ENCODE measurements at regions not wholly inside any gene's neighbourhood (a gene's known extent, or its start where the extent isn't known, plus 50 kb on each side); places are given as distances from the start of the nearest gene placed in this dataset.
A peak's percentile ranks its signal among the peaks of the same experiment; 100 is the strongest.
"Not testable (repeated sequence)": the region's sequence is repeated elsewhere in the genome, so short reads cannot be mapped to it uniquely, and the experiment has no call there.

GRCh38 chr1:144516172-144516571 is 54.7 kb upstream of the NBPF15 start:
- DNase-seq (ENCODE audit: low read depth in 2 of 2), result not testable (repeated sequence)

DNA sequence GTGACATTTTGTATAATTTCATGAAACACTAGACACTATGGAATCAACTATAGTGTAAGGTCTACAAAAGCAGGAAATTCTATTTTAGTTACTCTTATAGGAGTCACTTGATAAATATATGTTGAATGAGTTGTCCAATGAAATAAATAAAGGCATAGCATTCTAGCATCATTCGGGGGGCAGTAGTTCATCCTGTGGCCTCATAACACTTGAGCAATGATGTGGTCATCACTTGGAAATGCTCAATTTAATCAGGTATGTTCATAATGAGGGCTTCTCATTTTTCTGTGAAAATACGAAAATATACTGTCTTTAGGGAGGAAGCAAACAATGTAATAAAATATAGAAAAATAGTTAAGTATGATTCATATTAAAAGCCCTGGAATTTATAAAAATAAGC is 55.4 kb upstream of the NBPF15 start:
- DNase-seq (ENCODE audit: low read depth in 2 of 2), result not testable (repeated sequence)

GRCh38 chr1:144518439-144518838 is 57.0 kb upstream of the NBPF15 start:
- DNase-seq (ENCODE audit: low read depth in 2 of 2), result not testable (repeated sequence)

GRCh38 chr1:144519528-144520189 is 58.2 kb upstream of the NBPF15 start:
- not testable (repeated sequence) for DNase-seq (ENCODE audit: low read depth in 2 of 2)

- peak; percentile 28 to 32 for DNase-seq (ENCODE audit: low read depth in 2 of 2)
These were observed 62.4 kb upstream of the NBPF15 start for GRCh38 chr1:144523661-144524407.

DNA sequence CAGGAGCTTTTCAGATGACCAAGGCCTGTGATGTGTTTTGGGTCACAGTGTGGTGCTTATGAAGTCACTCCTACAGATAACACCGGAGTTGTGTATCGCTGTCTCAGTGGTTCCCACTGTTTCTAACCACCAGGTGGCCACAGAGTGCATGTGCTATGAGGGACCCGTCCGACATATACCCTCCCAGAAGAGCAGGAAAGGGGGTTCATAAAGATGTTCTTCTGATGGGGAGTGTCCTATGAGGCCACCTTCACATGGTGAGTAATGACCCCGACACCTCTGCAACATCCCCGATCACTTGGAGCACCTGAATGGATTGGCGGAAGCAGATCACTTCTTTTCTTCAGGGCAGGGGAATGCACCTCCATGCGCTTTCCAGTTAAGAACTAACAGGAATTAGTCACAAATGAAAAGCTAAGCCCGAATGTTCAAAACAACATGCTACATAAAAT is 60.5 kb upstream of the PPIAL4F start:
- not testable (repeated sequence) for DNase-seq (ENCODE audit: low read depth in 2 of 2)

DNA sequence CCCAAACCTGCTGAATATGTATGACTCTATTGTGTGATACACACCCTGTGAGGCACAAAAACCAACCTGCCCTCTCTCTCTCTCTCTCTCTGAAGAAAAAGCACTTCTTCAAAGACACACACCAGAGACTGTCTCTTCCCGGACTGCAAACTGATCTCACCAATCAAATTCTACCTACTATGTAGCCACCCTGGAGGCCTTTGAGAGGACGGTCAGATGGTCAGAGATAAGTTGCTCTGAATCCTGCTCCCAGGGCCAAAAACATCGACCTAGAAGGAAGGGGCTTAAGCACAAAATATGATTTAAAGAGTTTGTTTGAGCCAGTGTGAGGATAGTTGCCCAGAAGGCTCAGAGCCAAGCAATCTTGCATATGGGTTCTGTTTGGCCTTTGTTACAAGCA is 59.2 kb upstream of the PPIAL4F start:
- not testable (repeated sequence) for DNase-seq (ENCODE audit: low read depth in 2 of 2)

- not testable (repeated sequence) for DNase-seq (ENCODE audit: low read depth in 2 of 2)
These were observed 58.4 kb upstream of the PPIAL4F start for GRCh38 chr1:144534286-144534685.

GRCh38 chr1:144536677-144537076 is 56.0 kb upstream of the PPIAL4F start:
- DNase-seq (ENCODE audit: low read depth in 2 of 2), result not testable (repeated sequence)

GRCh38 chr1:144537234-144537633 is 55.5 kb upstream of the PPIAL4F start:
- not testable (repeated sequence) for DNase-seq (ENCODE audit: low read depth in 2 of 2)

GRCh38 chr1:144538736-144539135 is 54.0 kb upstream of the PPIAL4F start:
- DNase-seq (ENCODE audit: low read depth in 2 of 2), result not testable (repeated sequence)

DNA sequence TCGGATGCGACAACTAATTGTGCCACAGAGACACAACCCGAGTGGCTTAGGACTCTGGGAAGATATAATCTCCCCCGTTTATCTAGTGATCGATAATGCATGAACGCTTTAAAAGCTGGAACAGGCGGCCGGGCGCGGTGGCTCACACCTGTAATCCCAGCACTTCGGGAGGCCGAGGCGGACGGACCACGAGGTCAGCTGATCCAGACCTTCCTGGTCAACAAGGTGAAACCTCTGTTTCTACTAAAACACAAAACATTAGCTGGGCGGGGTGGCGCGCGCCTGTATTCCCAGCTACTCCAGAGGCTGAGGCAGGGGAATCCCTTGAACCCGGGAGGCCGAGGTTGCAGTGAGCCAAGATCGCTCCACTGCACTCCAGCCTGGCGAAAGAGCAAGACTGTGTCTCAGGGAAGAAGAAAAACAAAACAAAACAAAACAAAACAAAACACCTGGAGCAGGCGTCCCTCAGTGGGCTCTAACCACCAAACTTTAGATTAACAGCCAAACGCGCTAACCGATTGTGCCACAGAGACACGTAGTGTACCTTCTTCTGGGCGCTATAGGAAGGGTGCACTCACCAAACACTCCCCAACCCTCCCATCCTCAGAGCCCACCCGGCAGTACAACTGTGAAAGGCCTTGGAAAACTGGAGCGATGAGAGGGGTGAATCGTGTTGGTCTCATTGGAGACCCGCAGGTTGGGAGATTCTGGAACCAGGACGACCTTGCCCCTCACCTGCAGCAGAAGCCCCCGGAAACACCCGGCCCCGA is 53.3 kb upstream of the PPIAL4F start:
- not testable (repeated sequence) for DNase-seq (ENCODE audit: low read depth in 2 of 2)
